CD8-positive, alpha-beta memory T cell (primary cell): ENCODE measurements at regions not wholly inside any gene's neighbourhood (a gene's known extent, or its start where the extent isn't known, plus 50 kb on each side); places are given as distances from the start of the nearest gene placed in this dataset.
"Not testable (repeated sequence)": the region's sequence is repeated elsewhere in the genome, so short reads cannot be mapped to it uniquely, and the experiment has no call there.

Source experiments
- CTCF ChIA-PET: fragments of 350-600 bp; sonication (Branson Sonifier 250); formaldehyde crosslinking; loops from one replicate; lab custom pipeline; 2021; ENCODE audit warnings: antibody characterized with exemption; lab: Charles Lee
- POLR2A ChIA-PET: fragments of 350-600 bp; sonication (Branson Sonifier 250); formaldehyde crosslinking; loops from one replicate; lab custom pipeline; 2021; ENCODE audit warnings: antibody characterized with exemption; lab: Charles Lee
- DNase-seq, 5 donors: peaks; one replicate each; pipeline versions ENCODE4 v3.0.0 to v3.0.0-alpha.2; 2020 to 2022; ENCODE audit warnings: mixed read lengths in 1 of 5
- H3K27ac ChIP-seq: one replicate; pipeline ENCODE4 v1.7.0; 2013; ENCODE audit warnings: low read depth, mild to moderate bottlenecking, low read length, moderate library complexity
- H3K27me3 ChIP-seq: 2 replicates; pipeline ENCODE4 v1.7.0; 2013; ENCODE audit warnings: low read length, mild to moderate bottlenecking; ENCODE audit not compliant: insufficient read depth, poor library complexity, severe bottlenecking
- H3K36me3 ChIP-seq: 2 replicates; pipeline ENCODE4 v1.7.0; 2013; ENCODE audit warnings: mild to moderate bottlenecking, low read length, moderate library complexity; ENCODE audit not compliant: insufficient read depth
- H3K4me1 ChIP-seq: 2 replicates; pipeline ENCODE4 v1.7.0; 2013; ENCODE audit warnings: mild to moderate bottlenecking, low read length, moderate library complexity; ENCODE audit not compliant: insufficient read depth
- H3K4me3 ChIP-seq: 2 replicates; pipeline ENCODE4 v1.7.0; 2013; ENCODE audit warnings: mild to moderate bottlenecking, low read length
- H3K9me3 ChIP-seq: 2 replicates; pipeline ENCODE4 v1.7.0; 2013; ENCODE audit warnings: mild to moderate bottlenecking, low read length
- H3K27ac Mint-ChIP-seq, 8 donors: one replicate each; pipeline ENCODE4 v1.8.0; 2020 to 2021; ENCODE audit warnings: mixed read lengths in 8 of 8, mild to moderate bottlenecking in 6 of 8, inconsistent platforms in 3 of 8, moderate library complexity in 3 of 8
- H3K27me3 Mint-ChIP-seq, 2 donors: one replicate each; pipeline ENCODE4 v1.8.0; 2020 to 2021; ENCODE audit warnings: mixed read lengths in 2 of 2, mild to moderate bottlenecking in 1 of 2, moderate library complexity in 1 of 2
- H3K36me3 Mint-ChIP-seq, 3 donors: one replicate each; pipeline ENCODE4 v1.8.0; 2020 to 2021; ENCODE audit warnings: mixed read lengths in 3 of 3, inconsistent platforms in 1 of 3, mild to moderate bottlenecking in 1 of 3
- H3K4me1 Mint-ChIP-seq, 3 donors: one replicate each; pipeline ENCODE4 v1.8.0; 2020 to 2021; ENCODE audit warnings: mixed read lengths in 3 of 3, inconsistent platforms in 1 of 3, mild to moderate bottlenecking in 1 of 3
- H3K4me3 Mint-ChIP-seq, 7 donors: one replicate each; pipeline ENCODE4 v1.8.0; 2020 to 2021; ENCODE audit warnings: mixed read lengths in 7 of 7, mild to moderate bottlenecking in 6 of 7, moderate library complexity in 4 of 7, inconsistent platforms in 2 of 7
- H3K9me3 Mint-ChIP-seq, 5 donors: one replicate each; pipeline ENCODE4 v1.8.0; 2020 to 2022; ENCODE audit warnings: mixed read lengths in 5 of 5, mild to moderate bottlenecking in 3 of 5, moderate library complexity in 2 of 5, inconsistent platforms in 1 of 5

GRCh38 chr5:167426501-167426900, 864.9 kb upstream of the WWC1 start:
- Histone ChIP-seq H3K27me3 (no peaks in the 10 kb centered on the region), H3K36me3 (no peaks in the 10 kb centered on the region), H3K4me1 (no peaks in the 10 kb centered on the region), H3K4me3 (no peak overlapping the region), H3K9me3 (no peaks in the 10 kb centered on the region), H3K27ac (no peak overlapping the region)
- H3K36me3 Mint-ChIP-seq, result no peaks in the 10 kb centered on the region
- no peaks in the 10 kb centered on the region for H3K27me3 Mint-ChIP-seq
- H3K4me1 Mint-ChIP-seq, result no peaks in the 10 kb centered on the region
- H3K9me3 Mint-ChIP-seq, result peaks cover 3 to 25% (median 7%) of the 10 kb centered on the region in 5 donors
- H3K4me3 Mint-ChIP-seq, result no peak overlapping the region
- H3K27ac Mint-ChIP-seq, result no peak overlapping the region
- ChIA-PET POLR2A (no interaction called here), CTCF (no interaction called here)
- DNase-seq, result no peak

GRCh38 chr5:167427641-167428040, 863.8 kb upstream of the WWC1 start:
- CTCF ChIA-PET, H3K27me3 Mint-ChIP-seq, H3K36me3 ChIP-seq, H3K4me3 Mint-ChIP-seq, H3K27ac Mint-ChIP-seq, H3K4me3 ChIP-seq, POLR2A ChIA-PET, H3K27ac ChIP-seq, H3K9me3 ChIP-seq, H3K36me3 Mint-ChIP-seq, DNase-seq, H3K4me1 ChIP-seq, H3K27me3 ChIP-seq, H3K4me1 Mint-ChIP-seq: not testable (repeated sequence)
- H3K9me3 Mint-ChIP-seq, result peaks cover 3 to 28% (median 7%) of the 10 kb centered on the region in 5 donors

GRCh38 chr5:167440846-167441245, 850.6 kb upstream of the WWC1 start:
- Histone ChIP-seq H3K9me3 (no peaks in the 10 kb centered on the region), H3K27ac (no peak overlapping the region), H3K4me3 (no peak overlapping the region), H3K4me1 (no peaks in the 10 kb centered on the region), H3K36me3 (no peaks in the 10 kb centered on the region), H3K27me3 (no peaks in the 10 kb centered on the region)
- no peaks in the 10 kb centered on the region for H3K4me1 Mint-ChIP-seq
- no peaks in the 10 kb centered on the region for H3K36me3 Mint-ChIP-seq
- ChIA-PET POLR2A (no interaction called here), CTCF (no interaction called here)
- H3K9me3 Mint-ChIP-seq, result peaks cover 2 to 18% (median 7%) of the 10 kb centered on the region in 5 donors
- no peak for DNase-seq
- peaks cover 0 to 2% of the 10 kb centered on the region in 2 donors for H3K27me3 Mint-ChIP-seq
- no peak overlapping the region for H3K4me3 Mint-ChIP-seq
- no peak overlapping the region for H3K27ac Mint-ChIP-seq

- Histone ChIP-seq H3K9me3 (no peaks in the 10 kb centered on the region), H3K36me3 (no peaks in the 10 kb centered on the region), H3K27ac (no peak overlapping the region), H3K27me3 (no peaks in the 10 kb centered on the region), H3K4me1 (no peaks in the 10 kb centered on the region), H3K4me3 (no peak overlapping the region)
- no peak overlapping the region for H3K27ac Mint-ChIP-seq
- POLR2A ChIA-PET, result no interaction called here
- peaks cover 3 to 7% (median 7%) of the 10 kb centered on the region in 5 donors for H3K9me3 Mint-ChIP-seq
- DNase-seq, result no peak
- no peaks in the 10 kb centered on the region for H3K36me3 Mint-ChIP-seq
- H3K4me3 Mint-ChIP-seq, result no peak overlapping the region
- no peaks in the 10 kb centered on the region for H3K4me1 Mint-ChIP-seq
- peaks cover 0 to 2% of the 10 kb centered on the region in 2 donors for H3K27me3 Mint-ChIP-seq
- CTCF ChIA-PET, result no interaction called here
These were observed 848.5 kb upstream of the WWC1 start for GRCh38 chr5:167442922-167443321.

GRCh38 chr5:167447466-167448375, 843.7 kb upstream of the WWC1 start:
- Histone ChIP-seq H3K27me3 (no peaks in the 10 kb centered on the region), H3K4me3 (no peak overlapping the region), H3K27ac (no peak overlapping the region), H3K9me3 (no peaks in the 10 kb centered on the region), H3K36me3 (no peaks in the 10 kb centered on the region), H3K4me1 (no peaks in the 10 kb centered on the region)
- POLR2A ChIA-PET, result no interaction called here
- H3K27ac Mint-ChIP-seq, result no peak overlapping the region
- H3K4me1 Mint-ChIP-seq, result no peaks in the 10 kb centered on the region
- DNase-seq, result no peak
- peaks cover 0 to 2% of the 10 kb centered on the region in 2 donors for H3K27me3 Mint-ChIP-seq
- peaks cover 0 to 8% (median 3%) of the 10 kb centered on the region in 5 donors for H3K9me3 Mint-ChIP-seq
- H3K4me3 Mint-ChIP-seq, result no peak overlapping the region
- H3K36me3 Mint-ChIP-seq, result no peaks in the 10 kb centered on the region
- CTCF ChIA-PET, result no interaction called here

- POLR2A ChIA-PET, result no interaction called here
- DNase-seq, result no peak
- Mint-ChIP-seq H3K27ac (no peak overlapping the region), H3K4me3 (no peak overlapping the region), H3K9me3 (peaks cover 0 to 10% (median 7%) of the 10 kb centered on the region in 5 donors), H3K4me1 (no peaks in the 10 kb centered on the region), H3K27me3 (peaks cover 0 to 2% of the 10 kb centered on the region in 2 donors), H3K36me3 (no peaks in the 10 kb centered on the region)
- no peak overlapping the region for H3K27ac ChIP-seq
- CTCF ChIA-PET, result no interaction called here
- no peaks in the 10 kb centered on the region for H3K27me3 ChIP-seq
- H3K4me1 ChIP-seq, result no peaks in the 10 kb centered on the region
- H3K4me3 ChIP-seq, result no peak overlapping the region
- H3K36me3 ChIP-seq, result no peaks in the 10 kb centered on the region
- H3K9me3 ChIP-seq, result no peaks in the 10 kb centered on the region
These were observed 843.1 kb upstream of the WWC1 start for GRCh38 chr5:167448376-167448775.

- Mint-ChIP-seq H3K27ac (no peak overlapping the region), H3K4me3 (no peak overlapping the region), H3K9me3 (peaks cover 0 to 14% (median 7%) of the 10 kb centered on the region in 5 donors), H3K27me3 (no peaks in the 10 kb centered on the region), H3K4me1 (no peaks in the 10 kb centered on the region), H3K36me3 (no peaks in the 10 kb centered on the region)
- Histone ChIP-seq H3K27ac (no peak overlapping the region), H3K4me1 (no peaks in the 10 kb centered on the region), H3K9me3 (no peaks in the 10 kb centered on the region), H3K4me3 (no peak overlapping the region), H3K27me3 (no peaks in the 10 kb centered on the region), H3K36me3 (no peaks in the 10 kb centered on the region)
- ChIA-PET CTCF (no interaction called here), POLR2A (no interaction called here)
- no peak for DNase-seq
These were observed 840.4 kb upstream of the WWC1 start for GRCh38 chr5:167451076-167451475.

GRCh38 chr5:167452136-167452535, 839.3 kb upstream of the WWC1 start:
- H3K27ac ChIP-seq, result no peak overlapping the region
- Mint-ChIP-seq H3K27me3 (no peaks in the 10 kb centered on the region), H3K36me3 (no peaks in the 10 kb centered on the region), H3K4me3 (no peak overlapping the region), H3K27ac (no peak overlapping the region), H3K9me3 (peaks cover 0 to 14% (median 9%) of the 10 kb centered on the region in 5 donors), H3K4me1 (no peaks in the 10 kb centered on the region)
- H3K9me3 ChIP-seq, result no peaks in the 10 kb centered on the region
- H3K4me3 ChIP-seq, result no peak overlapping the region
- CTCF ChIA-PET, result no interaction called here
- no peaks in the 10 kb centered on the region for H3K27me3 ChIP-seq
- no peaks in the 10 kb centered on the region for H3K4me1 ChIP-seq
- POLR2A ChIA-PET, result no interaction called here
- no peaks in the 10 kb centered on the region for H3K36me3 ChIP-seq
- DNase-seq, result no peak
